HG03196 (cell line): ENCODE measurements at regions not wholly inside any gene's neighbourhood (a gene's known extent, or its start where the extent isn't known, plus 50 kb on each side); places are given as distances from the start of the nearest gene placed in this dataset.

Experiments
- ATAC-seq: cut with Tn5 transposase; IDR thresholded peaks from one replicate; pipeline ENCODE4 v1.9.1; 2021; ENCODE audit not compliant: unreplicated experiment

DNA sequence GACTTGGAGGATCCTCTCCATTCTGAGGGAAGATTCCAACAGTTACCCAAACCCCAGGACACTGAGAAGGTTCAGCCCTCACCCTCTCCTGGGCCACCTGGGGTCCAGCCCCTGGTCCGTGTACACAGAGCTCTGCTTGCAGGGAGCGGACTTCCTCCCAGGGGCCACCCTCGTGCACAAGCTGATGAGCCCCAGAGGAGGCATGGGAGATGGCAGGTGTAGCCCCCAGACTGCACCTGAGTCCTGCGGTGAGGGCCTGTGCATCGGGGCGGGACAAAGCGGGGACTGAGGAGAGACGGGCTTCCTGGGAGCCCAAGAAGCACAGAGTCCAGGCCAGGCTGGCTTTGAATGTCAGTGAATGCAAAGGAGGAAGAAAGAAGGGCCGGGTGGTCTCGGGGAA is 1374.9 kb downstream of the BRD1 start:
- no peak for ATAC-seq

DNA sequence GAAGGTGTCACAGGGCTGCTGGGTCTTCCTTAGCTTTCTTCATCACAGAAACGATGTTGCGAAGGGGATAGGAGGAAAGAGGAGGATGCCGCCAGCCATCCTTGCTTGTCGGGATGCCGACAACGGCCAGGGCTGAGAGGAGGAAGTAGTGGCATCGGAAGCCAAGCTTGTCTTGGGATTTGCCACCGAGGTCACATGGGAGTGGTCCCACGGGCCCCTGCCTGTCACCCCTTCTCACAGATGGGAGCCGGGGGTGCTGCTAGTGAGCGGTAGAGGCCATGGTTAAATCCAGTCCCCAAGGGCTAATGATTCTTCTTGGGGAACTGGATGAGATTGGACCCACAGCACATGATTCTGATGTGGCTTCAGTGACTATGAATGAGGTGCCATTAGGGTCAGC is 1375.8 kb downstream of the BRD1 start:
- no peak for ATAC-seq

DNA sequence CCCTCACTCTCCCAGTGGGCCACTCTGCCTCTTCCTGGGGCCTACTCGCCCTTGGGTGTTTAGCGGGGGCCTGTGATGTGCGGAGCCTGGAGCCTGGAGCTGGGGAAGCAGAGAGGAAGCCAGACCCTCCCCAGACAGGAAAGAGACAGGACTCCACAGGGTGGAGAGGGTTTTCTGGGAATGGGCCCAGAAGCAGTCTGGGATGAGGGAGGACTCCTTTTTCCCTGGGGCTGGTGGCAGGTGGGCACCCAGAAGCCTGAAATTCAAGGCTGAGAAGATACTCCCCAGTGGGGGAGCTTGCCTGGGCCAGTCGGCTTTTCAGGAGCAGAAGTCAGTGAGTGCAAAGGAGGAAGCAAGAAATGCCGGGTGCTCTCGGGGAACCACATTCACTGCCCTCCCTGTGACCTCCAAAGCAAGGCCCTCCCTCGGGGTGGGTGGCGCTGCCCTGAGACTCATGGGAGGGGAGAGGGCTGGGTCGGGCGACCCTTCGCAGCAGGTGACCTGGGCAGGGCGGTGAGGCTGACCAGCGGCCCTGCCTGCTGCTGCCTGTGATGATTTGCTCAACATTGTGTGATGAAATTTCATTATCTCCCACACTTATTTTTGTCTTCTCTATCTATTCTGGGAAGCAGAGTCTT is 1377.4 kb downstream of the BRD1 start:
- no peak for ATAC-seq

DNA sequence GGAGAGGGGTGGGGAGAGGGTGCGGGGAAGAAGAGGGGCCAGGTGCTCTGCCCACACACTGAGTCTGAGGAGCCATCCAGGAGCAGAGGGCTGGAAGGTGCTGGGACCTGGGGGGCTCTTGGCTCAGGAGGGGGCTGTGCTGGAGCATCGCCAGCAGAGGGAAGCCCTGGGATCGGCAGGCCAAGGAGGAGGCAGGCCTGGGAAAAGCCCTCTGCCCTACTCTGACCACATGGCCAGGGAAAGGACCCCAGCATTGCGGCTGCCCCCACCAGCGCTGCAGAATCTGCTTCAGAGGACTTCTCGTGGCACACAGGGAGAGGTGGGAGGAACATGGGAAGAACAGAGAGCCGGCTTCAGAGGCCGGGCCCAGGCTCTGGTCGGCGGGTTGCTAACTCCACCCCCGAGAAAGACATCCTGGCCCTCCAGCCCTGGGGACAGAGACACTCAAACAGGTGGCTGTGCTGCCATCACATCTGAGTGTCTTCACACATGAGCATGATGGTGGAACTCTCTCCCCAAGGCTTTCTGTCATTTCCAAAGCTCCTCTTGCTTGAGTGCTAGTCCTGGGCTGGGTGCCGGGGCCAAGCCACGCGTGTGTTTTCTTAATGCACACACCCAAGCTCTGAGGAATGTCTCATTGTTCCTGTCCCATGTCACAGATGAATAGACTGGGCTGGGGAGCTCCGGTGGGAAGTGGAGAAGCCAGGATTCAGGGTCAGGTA is 1378.0 kb downstream of the BRD1 start:
- ATAC-seq = no peak

DNA sequence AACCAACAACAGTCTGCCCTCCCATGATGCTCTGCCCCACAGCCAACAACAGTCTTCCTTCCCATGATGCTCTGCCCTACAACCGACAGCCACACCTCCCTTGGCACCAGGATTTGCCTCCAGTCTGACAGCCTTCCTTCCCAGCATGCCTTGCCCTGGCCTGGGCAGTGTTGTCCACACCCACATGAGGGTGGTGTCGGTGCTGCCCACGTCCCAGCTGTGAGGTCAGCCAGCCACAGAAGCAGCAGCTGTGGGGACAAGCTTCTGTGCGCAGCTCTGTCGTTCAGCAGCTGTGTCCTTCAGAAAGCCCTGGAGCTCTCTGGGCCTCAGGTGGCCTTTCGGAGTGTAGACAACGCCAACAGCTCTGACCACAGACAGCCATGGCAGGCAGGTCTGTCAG is 1378.9 kb downstream of the BRD1 start:
- no peak for ATAC-seq

DNA sequence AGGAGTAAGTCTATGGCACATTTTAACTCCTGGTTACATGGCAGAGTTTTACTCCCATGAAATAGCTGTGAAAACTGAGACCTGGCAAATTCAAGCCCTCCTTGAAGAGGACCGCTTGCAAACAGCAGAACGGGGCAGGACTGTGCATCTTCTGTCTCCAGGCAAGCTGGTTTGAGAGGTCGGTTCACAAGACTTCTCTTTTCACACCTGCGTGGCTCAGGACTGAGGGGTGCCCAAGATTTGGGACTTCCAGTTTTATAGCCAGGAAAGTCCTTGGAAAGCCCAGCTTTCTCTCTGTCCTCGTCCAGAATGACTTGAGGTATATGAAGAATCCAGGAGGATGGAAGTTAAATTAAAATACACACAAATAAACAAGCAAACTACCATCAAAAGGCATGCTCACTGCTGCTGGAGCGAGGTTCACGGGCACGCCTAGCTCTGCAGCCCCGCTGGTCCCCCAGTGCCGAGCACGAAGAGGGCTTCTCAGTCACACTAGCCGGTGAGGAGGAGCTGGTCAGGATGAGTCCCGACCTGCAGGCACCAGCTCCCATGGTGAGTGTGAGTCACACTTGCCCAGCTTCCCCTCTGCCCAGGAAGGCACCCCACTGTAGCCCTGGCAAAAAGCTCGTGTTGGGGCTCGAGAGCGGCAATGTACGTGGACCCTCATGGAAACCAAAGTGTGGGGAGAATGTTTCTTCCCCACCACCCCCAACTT is 1382.4 kb downstream of the BRD1 start:
- no peak for ATAC-seq

DNA sequence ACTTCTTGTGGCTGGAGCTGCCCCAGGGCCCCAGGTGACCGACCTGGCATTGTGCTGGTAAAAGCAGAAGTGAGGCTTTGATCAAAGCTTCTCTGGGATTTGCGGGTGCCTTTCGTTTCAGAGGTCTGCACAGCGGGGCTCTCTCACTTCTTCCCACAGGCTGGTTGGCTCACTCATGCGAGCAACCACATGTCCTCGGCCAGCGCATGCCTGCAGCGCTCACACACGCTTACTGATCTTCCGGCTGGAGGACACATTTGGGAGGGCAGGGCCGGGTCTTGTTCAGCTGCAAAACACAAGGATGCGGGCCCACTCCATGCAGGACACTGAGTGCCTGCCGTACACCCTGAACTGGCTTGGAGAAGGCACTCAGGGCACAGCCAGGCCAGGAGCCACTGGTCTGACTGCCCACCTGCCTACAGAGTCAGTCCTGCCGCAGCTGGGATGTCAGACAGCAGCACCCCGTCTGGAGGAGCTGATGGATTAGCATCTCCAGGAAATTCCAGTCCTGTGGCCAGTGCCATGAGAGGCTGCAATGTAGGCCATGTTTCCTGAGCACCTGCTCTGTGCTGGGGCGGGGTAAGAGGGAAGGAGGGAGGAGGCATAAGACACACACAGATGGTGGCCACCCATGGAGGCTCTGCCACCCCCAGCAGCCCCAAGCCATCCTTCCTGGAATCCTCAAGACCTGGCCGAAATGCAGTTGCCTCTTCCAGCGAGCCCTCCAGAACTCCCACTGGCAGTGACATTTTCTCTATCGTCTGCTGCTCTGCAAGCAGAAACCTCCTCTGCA is 1383.2 kb downstream of the BRD1 start:
- ATAC-seq = peak; percentile 74

DNA sequence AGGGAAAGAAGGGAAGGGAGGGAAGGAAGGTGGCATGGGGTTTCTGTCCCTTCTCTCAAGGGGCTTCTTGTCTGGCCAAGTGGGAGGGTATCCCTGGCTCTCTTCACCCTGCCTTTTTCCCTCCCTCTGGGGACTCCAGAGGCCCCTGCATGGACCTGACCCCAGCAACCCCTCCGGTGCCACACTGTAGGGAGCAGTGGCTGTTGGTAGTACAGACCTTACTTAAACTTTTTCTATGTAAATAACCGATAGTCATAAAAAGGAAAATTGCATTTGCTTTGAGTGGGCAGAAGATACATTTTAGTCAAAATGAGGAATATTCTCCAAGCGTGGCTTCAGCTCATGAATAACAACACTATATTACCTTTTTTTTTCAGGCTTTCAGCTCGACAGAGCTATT is 1384.0 kb downstream of the BRD1 start:
- ATAC-seq = no peak

DNA sequence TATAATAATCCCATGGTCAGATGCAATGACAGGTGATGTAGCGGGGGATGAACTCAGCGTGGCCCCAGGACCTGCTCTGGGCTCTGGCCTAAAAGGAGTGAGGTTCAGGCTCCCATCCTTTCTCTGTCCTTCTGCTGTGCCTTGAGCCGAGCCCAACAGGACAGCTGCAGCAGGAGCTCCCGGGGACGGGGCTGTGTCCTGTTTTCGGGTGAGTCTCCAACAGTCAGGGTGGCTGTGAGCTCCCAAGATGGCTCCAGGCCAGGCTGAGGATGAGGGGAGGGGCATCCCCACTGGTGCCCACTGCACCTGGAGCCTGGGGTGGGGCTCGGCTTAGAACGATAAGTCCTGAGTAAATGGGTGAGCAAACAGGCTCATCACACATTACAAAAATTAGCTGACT is 1385.0 kb downstream of the BRD1 start:
- no peak for ATAC-seq

DNA sequence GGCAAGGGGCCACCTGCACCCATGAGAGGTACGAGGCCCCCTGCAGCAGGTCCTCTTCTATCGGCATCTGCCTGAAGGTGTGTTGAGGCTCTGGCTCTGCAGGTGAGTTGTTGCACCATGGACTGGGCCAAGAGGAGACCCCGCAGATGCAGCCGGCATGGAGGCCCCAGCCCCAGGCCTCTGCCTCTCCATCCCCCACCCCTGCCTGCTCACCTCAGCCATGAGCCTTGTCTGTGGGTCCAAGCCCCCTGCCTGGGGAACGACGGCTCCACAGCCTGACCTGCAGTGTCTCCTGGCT is 1386.2 kb downstream of the BRD1 start:
- no peak for ATAC-seq

DNA sequence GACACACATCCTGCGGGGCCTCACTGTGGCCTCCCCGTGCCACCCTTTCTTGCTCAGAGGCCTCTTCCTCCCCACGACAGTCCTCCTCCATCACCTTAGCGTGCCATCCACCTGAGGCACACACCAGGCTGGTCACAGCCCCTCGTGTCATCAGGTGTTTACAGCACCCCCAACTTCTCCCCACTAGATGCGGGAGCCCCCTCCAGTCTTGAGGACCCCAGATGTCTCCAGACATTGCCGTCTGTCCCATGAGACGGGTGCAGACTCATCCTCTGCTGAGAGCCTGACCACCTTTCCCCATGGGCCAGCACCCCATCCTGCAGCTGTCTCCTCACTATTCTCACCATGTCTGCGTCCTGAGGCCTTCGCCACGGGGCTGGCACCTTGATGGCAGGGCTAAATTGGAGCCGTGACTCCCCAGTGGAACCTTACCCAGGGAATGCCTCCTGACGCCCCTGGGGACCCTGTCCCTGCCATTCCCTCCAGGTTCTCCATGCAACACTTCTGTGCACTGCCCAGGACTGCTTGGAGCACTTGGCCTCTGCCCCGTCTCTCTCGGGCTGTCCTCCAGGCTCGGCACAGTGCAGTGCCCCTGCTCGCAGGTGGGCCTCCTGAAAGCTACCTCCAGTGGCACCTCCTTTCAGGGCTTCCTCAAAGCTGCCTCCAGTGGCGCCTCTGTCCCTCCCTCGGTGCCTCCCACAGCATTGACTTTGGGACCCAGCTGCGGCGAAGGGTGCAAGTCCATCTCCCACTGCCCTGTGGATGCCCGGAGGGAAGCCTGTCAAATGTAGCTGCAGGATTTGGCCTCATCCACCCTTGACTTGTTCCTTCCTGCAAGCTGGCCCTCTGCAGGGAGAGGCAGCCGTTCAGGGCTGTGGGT is 1386.8 kb downstream of the BRD1 start:
- ATAC-seq = no peak

DNA sequence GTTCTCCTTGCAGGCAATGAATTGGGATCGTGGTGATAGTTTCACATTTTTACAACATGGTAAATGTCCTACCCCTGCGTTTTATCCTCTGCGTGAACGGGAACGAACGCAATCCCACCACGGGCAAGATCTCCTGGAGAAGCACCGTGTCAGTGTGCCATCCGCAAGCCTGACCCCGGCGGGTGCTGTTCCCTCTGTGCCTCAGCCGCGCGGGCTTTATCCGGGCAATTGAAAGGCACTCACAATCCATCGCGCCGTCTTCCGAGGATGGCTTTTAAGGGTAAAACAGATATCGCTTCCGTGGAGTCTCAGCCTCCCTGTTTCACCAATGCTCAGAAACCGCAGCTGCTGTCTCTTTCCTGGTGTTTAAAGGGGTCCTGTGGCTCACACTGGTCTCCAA is 1387.5 kb downstream of the BRD1 start:
- ATAC-seq = no peak

DNA sequence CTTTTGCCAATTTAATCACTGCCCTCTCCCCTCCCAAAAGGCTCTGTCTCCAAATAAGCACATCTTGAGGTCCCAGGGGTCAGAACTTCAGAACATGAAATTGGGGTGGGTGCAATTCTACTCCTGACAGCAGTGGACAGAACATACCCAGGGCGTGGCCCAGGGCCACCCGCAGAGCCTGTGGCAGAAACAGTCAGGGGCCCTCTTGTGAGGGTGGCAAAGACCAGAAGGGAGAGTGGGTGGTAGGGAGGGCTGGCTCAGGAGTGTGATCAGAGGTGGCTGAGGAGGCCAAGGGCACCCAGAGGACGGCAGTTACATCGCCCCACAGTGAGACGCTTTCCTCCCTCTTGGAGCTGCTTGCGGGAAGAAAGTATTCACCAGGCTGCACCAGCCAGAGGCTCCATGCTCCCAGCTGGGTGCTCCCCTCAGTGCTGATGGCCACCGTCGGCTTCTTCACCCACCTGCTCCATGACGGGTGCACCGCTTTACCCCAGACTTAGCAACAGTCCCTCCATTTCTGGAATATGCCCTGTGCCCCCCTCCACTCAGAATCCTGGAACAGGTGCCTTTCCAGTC is 1388.0 kb downstream of the BRD1 start:
- no peak for ATAC-seq

DNA sequence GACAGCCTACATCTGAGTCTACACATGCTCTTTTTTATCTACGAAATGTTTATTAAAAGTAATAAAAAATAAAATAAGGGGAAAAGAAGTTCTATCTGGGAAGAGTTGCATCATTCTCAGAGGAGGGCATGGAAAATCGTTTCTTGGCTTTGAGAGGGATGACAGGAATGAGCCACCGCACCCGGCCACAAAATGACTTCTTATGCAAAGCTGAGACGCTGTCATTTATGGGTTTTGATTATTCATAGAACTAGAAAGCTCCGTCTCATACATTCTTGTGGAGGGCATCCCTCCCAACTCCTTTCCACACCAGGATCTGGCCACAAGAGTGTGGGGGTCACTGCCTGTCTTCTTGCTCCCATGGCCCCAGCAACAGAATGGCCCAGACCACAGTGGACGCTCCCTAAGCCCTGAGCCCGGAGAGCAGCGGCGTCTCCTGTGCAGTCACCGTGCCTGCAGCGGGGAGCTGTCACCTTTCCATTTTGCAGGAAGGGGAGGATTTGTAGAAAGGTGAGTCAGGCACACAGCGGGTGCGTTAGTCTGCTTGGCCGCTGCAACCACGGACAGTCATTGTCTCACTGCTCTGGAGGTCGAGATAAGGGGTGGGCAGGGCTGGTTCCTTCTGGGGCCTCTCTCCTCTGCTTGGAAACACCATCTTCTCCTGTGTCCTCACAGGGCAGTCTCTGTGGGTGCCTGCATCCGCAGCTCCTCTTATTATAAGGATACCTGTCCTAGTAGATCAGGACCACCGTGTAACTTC is 1388.7 kb downstream of the BRD1 start:
- ATAC-seq = no peak

DNA sequence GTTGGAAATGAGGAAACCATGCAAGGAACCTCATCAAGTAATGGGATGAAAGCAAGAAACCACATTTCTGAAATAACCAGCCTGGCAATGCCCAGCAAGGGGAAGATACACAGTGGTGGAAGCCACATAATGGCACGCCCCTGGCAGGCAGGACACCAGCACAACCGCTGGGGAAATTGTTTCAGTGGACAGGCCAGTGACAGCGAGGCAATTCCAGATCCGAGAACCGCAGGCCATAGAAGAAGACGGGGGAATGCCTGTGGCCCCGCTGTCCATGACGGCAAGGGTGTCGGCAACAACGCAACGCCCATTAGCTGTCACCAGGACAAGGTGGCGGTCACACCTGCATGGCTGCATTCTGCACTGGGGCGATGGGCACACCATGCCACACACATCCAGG is 1389.6 kb downstream of the BRD1 start:
- ATAC-seq = no peak

DNA sequence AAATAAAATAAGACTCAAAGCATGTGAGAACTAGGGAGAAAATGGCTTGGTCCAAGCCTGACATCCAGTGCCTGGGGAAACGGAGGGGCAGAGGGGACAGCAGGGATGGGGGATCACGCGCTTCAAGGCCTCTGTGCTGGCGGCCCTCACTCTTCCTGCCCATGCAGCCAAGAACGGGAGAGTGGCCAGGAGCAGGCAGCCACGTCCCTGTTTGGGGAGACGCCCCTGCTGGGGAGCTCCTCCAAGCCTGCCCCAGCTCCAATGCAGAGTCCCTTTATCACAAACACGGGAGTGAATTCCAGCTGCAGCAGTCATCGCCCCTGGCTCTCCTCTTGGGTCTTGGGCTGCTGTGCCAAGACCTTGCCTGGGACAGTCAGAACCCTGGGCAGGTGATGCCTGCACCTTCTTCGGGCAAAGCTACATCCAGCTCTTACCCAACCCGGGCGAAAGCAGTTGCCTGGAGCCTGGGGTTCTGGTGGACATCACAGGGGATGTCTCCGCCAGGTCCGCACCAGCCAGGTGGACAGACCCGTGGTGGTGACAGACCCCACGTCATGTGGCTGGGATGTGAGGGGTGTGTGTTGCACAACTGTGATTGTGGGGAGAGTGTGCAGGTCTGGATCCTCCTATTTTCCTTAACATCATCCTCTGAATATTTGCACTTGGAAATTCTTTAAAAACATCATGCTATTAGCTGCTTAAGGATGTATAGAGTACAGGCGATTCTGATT is 1391.3 kb downstream of the BRD1 start:
- ATAC-seq = no peak

DNA sequence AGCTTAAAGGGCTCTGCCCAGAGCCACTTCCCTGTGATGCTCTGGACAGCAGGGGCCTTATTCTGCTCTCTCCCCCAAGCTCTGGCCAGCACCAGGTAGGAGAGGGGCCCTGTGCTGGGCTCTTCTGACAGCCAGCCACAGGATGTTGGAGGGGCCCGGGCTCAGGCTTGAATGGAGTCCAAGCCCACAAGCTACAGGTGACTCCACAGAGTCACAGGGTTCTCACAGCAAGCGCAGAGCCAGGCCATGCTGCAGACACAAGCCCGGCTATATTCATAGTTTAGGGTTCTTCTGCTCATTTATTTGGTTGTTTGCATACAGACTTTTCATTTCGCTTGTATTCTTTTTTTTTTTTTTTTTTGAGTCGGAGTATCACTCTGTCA is 1392.8 kb downstream of the BRD1 start:
- no peak for ATAC-seq

DNA sequence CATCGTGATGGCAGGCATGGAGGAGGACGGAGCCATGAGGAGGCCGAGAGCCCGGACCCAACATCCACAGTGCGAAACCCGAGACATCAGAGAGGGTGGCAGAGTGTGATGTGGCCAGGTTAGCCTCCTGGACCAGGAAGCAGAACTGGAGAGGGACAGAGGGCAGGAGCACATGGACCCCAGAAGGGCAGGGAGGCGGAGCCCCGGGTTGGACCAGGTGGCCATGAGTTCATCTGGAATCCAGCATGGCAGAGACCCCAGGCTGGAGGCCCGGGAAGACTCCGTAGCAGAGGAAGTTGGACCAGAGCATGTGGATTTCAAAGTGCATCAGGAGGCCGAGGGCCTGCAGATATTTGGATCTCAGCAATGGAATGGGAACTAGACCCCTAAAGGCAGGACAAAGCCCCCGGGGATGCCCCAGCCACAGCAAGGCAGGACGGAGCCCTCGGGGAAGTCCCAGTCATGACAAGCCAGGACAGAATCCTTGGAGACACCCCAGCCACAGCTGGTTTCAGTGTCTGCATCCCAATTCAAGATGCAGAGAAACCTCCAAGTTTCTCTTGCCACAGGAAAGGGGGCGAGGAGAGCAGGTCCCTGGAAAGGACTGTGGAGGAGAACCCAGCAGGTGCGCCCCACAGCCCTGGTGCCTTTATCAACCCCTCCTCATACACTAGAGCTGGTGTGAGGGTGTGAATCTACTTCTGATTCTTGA is 1393.4 kb downstream of the BRD1 start:
- no peak for ATAC-seq
